HG02973 (cell line): ENCODE measurements at regions not wholly inside any gene's neighbourhood (a gene's known extent, or its start where the extent isn't known, plus 50 kb on each side); places are given as distances from the start of the nearest gene placed in this dataset.

ENCODE experiments used
- ATAC-seq: cut with Tn5 transposase; IDR thresholded peaks from one replicate; pipeline ENCODE4 v1.9.1; 2021; ENCODE audit warnings: moderate library complexity; ENCODE audit not compliant: unreplicated experiment

DNA sequence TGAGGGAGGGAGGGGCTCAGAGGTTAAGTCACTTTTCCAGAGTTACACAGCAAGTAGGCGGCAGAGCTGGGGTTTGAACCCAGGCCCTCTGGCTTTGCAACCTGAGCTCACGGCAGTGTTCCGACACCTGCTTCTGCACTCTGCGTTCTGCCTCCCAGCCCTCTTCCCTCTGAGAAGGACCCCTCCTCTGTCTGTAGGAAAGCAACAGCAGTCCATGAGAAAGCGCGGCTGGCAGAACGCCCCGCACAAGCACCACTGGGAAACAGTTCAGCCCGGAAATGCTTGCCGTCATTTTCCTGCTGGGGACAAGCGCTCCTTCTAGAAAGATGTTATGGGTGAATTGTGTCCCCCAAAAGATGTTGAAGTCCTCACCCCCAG lies 241.1 kb downstream of the NPHP4 start:
- ATAC-seq, result no peak

- ATAC-seq, result no peak
Measured at GRCh38 chr1:5750186-5751162, 241.8 kb downstream of the NPHP4 start.

DNA sequence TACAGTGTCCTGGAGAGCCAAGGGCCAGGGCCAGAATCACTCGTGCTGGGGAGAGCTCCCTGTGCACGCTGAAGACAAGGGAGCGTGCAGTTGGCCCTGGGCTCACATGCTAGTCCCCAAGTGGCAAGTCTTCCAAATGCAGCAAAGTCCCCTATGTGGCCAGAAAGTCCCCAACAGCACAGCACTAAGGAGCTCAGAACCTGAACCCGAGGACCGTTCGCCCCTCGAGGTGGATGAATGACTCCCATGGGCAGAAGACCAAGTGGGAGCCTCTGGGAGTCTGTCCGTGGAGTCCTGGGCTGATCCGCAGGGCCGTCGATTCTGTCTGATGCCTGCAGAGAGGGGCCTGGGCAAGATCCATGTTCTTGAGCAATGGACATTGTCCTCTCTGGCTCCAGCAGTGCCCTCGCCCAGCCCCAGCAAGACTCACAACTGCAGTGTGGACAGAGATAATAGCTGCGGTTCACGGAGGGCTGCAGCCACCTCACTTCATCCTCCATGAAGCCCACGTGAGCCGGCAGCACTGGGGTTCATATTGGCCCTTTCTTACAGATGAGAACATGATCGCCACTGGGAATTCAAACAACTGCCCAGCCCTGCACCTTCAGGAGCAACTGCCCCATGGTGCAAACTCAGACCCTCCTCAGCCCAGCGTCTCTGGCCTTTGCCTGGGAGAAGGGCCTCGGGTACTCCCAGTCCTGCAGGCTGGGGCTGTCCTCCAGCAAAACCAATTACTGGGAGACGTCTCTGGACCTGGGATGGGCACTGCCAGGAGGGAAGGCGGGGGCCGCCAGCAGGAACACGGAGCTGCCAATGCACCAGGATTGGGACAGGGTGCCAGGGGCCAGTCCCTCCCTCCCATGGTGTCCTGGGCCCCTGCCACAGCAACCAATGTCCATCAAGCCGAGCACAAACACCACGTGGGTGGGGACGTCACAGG lies 243.7 kb downstream of the NPHP4 start:
- no peak for ATAC-seq

DNA sequence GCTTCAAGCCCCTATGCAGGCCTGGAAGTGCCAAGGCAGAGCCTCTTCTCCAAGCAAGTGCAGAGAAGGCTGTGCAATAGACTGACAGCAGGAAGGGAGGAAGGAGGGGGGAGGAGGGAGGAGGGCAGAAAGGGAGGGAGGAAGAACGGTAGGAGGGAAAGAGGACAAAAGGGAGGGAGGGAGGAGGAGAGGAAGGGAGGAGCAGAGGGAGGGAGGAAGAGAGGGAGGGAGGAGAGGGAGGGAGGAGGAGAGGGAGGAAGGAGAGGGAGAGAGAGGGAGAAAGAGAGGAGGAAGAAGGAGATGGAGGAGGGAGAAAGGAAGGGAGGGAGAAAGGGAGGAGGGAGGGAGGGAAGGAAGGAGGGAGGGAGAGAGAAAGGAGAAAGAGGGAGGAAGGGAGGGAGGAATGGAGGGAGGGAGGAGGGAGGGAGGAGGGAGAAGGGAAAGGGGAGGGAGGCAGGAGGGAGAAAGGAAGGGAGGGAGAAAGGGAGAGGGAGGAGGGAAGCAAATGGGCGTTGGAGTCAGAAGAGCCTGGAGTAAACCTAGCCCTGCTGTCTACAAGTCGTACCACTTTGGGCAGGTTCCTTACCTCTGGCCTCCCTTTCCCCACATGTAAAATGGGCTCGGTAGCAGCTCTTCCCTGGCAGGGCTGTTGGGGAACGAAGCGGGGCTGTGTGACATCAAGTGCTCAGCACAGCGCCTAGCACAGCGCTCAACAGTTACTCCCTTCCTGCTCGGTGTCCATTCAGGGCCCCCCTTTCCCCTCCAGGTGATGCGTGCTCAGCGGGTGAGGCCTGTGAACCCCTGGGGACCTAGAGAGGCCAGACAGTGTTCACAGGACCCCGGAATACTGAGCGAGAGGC lies 244.6 kb downstream of the NPHP4 start:
- no peak for ATAC-seq

DNA sequence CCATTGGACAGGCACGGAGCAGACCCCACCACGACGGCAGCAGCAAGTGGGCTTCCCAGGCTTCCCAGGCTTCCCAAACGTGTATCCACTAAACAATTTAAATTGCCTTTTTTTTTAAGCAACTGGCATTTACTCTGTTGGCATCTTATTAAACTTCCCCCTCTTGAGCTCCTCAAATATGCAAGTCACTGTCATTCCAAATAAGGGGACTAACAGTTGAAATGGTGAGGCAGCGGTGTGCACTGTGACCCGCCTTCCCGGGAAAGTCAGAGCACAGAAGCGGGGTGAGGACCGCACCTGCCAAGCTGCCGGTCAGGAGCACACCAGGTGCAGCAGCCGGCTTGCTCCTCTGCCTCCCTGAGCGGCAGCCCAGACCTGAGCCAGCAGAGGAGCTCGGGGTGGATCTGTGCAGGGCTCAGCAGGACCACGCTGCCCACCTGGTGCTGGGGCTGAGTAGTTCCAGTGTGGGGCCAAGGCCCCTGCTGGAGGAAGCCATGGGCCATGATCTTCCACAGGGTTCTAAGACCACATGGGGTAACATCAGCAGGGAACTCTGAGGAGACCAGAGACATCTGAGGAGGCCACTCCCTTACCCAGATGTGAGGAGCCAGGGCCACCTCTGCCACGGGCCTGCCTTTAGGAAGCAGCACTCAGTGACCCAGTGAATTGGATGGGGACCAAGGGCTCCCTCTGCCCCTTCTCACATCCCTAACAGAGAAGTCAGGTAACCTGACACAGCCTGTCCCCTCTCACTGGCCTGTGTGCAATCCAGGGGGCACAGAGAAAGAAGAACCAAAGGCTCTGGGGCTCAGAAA lies 245.4 kb downstream of the NPHP4 start:
- ATAC-seq, result no peak

DNA sequence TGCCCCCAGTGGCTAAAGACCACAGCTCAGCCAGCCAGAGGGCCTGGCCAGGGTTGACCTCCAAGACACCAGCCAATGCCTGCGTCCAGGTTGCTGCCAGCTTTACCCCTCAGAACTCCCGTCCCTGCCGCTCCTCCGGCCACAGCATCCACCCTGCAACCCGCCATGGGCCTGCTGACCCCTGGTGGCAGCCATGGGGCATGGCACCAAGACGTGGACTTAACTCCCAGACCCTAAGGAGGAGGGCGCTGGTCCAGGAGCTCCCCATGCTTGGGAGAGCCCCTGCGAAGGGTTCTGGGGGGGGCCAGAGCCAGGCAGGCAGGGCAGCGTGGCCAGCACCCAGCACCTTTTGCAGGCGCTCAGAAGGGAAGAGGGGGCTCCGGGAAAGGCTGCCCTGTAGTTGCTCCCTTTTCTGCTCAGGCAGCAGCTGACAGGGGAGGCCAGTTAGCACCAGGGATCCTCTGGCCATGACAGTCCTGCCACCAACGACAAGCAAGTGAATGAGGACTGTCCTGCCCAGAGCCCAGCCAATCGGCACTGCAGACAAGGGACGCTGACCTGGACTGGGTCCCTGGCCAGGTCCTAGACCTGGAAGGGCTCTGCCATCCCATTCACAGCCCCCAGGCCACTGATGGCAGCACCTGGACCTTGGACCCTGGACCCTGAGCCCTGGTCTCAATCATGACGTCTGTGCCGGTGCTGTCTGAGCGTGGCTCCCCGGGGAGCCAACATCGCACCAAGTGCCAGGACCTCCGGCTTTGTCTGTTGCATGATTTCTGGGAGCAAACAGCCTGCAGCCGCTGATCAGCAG lies 246.2 kb downstream of the NPHP4 start:
- no peak for ATAC-seq

DNA sequence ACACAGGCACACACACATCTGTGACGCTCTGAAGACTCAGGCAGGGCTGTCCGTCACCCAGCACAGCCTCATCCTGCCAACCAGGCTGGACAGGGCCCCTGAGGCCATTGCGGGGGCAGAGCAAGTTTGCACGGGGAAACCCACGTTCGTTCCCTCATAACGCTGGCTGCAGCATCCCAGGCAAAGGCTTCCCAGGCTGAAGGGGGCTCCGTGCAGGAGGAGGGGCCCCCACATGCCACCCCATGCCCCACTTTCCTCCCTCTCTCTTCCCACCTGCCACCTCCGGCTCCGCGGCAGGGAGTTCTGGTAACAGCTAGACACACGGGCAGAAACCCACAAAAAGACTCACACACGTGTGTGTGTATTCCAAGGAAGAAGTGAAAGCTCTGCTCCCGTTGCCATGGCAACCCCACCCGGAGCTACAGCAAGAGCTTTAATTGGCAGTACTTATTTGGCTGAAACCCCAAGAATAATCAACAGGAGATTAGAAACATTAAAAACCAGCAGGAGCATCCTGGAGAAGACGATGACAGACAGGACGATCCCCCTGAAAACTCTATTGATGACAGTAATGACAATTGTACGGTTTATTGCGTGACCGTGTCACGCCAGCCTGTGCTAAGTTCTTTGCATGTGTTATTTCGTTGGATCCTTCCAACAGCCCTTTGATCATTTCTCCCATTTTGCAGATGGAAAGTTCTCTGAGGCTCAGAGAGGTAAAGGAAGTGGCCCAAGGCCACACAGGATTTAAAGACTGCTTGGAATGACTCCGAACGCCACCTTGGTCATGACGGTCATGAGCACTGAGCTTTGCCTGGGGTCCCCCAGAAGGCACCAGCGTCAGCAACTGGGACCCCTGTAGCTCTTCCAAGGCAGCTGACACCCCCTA lies 247.1 kb downstream of the NPHP4 start:
- no peak for ATAC-seq

DNA sequence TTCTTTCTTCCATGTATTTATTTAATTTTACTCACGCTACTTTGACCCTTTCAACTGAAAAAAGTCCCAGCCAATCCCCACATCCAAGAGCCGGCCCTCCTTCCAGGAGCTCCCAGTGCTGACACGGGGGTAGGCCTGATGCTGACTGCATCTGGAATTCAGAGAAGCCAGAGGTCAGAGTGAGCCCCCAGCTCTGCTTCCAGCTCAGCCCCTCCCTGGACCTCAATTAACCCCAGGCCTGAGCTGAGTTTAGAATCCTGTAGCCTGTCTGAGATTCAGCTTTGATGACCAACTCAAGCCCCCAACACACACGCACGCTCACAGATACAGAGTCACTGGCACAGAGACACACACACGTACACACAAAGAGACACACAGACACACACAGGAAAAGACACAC lies 247.9 kb downstream of the NPHP4 start:
- no peak for ATAC-seq

DNA sequence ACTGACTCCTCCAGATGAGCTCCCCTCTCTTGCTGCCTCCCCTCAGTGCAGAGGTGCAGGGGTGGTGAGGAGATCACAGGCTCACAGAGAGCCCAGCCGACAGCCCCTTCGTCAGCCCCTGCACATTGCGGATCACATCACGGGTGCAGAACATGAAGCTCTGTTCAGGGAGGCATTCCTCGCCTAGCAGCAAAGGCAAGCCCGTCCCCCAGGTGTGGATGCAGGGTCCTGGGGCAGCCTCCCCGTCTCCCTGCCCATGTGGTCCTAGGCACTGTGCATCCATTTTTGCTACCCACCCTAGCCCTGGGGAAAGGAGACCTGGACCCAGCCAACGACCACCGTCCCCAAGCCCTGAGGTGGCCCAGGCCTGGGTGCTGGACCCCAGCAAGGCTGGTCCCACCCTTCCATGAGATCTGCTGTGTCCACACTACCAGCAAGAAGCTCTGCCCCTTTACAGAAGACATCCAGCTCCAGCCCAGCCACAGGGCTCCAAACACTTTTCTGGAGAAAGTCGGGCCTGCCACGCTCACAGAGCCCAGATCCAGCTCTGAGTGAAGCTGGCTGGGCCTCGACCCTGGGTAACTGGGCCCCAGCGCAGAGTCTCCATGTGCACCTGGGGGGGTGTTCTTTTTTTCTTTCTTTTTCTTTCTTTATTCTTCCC lies 248.7 kb downstream of the NPHP4 start:
- no peak for ATAC-seq

DNA sequence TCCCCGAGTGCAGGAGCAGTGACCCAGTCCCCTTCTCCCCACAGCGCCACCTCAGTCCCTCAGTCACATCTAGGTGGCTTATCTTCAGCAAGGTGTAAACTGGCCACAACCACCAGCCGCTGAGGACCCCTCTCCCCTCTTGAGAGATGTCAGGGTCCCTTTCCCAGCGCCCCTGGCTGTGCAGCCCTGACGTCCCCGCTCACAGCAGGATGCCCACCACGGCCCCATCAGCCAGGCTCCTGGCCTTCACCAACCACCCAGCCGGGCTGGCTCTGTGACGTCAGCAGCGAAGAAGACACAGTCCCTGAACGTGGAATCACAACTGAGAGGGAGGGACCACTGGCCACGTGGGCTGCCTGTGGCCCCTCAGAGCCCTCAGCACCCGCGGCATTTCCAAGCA lies 249.4 kb downstream of the NPHP4 start:
- no peak for ATAC-seq

DNA sequence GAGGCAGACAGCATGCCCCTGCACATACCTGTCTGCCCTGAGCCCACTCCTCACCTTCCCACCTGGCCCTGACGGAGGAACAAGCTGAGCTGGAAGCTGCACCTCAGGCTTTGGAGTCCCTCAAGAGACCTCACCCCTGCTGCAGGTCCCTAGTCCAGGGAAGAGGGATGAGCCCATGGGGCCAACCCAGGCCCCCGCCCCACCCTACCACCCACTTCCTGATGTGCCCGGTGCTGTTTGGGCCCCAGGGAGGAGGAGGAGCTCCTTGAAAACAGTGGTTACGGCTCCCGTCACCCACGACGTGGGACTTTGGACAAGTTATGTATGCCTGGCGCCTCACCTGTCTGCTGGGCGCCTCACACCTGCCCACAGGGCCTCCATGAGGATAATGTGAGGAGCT lies 250.2 kb downstream of the NPHP4 start:
- no peak for ATAC-seq

- no peak for ATAC-seq
Measured at GRCh38 chr1:5740865-5741860, 251.1 kb downstream of the NPHP4 start.

DNA sequence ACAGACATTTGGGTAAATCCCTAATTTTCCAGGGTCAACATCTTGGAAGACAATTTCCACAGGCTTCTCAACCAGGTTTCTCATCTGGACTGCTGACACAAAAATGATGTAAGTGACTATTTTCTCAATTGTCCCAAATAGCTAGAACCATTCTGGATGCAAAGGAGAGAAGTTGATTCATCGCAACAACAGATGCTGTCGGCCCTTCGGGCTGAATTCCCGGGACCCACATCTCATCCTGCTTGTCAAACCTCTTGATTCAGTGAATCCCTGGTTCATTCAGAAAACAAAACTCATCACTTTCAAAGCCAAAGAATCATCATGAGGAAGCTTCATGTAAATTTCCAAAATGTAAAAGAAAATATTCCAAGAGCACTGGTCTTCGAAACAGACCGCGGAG lies 251.8 kb downstream of the NPHP4 start:
- no peak for ATAC-seq

DNA sequence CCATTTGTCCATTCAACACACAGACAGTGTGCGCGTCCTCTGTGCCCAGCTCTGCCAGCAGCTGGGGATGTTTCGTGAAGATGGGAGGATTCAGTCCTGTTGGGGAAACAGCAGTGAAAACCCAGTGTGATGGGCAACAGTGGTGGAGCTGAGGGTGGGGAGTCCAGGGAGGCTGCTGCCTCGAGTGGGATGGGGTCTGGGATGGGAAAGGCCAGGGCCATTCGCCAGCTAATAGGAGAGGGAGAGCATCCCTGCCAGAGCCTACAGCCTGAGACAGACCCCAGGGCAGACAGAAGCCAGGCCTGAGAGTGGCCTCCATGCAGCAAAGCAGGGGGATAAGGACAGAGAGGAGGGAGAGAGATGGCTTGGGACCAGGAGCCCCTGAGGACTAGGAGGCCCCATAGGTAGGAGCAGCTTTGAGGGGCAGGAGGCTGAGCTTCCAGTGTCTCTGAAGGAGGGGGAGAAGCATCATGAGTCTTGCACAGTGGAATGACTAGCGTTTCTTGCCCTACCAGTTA lies 252.6 kb downstream of the NPHP4 start:
- ATAC-seq, result no peak

- no peak for ATAC-seq
Measured at GRCh38 chr1:5738911-5739462, 253.2 kb downstream of the NPHP4 start.

- ATAC-seq, result no peak
Measured at GRCh38 chr1:5737081-5737480, 255.1 kb downstream of the NPHP4 start.
